Thoracic aorta (tissue), 2 donors: ENCODE measurements at regions not wholly inside any gene's neighbourhood (a gene's known extent, or its start where the extent isn't known, plus 50 kb on each side); places are given as distances from the start of the nearest gene placed in this dataset.

Experiments used
- ATAC-seq: fragments of 150-250 bp; one replicate; pipeline ENCODE4 v1.8.0; 2017; ENCODE audit warnings: low read depth; ENCODE audit not compliant: insufficient number of reproducible peaks, low FRiP score
- DNase-seq: peaks from one replicate; pipeline ENCODE4 v3.0.0-alpha.2; 2020; ENCODE audit warnings: low spot score
- H3K27ac ChIP-seq, 2 donors: fragments of 200-600 bp; sonication (generic); 1 replicate in 1 of 2; 2 replicates in 1 of 2; pipeline ENCODE4 v1.5.1; 2016; ENCODE audit warnings: mild to moderate bottlenecking in 2 of 2, moderate library complexity in 2 of 2
- H3K27me3 ChIP-seq: fragments of 200-600 bp; sonication (generic); replicated peaks from 2 replicates; pipeline ENCODE4 v1.6.0; 2016; ENCODE audit warnings: mild to moderate bottlenecking; ENCODE audit not compliant: insufficient read depth
- H3K36me3 ChIP-seq: fragments of 200-600 bp; sonication (generic); one replicate; pipeline ENCODE4 v1.5.1; 2016
- H3K4me1 ChIP-seq, 2 donors: fragments of 200-600 bp; sonication (generic); 1 replicate in 1 of 2; 2 replicates in 1 of 2; pipeline versions ENCODE4 v1.5.1 to v1.6.0; 2016; ENCODE audit warnings: low read depth in 2 of 2, mild to moderate bottlenecking in 1 of 2; ENCODE audit not compliant: control insufficient read depth in 1 of 2
- H3K4me3 ChIP-seq: fragments of 200-600 bp; sonication (generic); 2 replicates; pipeline ENCODE4 v1.5.1; 2016; ENCODE audit warnings: mild to moderate bottlenecking
- H3K9me3 ChIP-seq: fragments of 200-600 bp; sonication (generic); 2 replicates; pipeline ENCODE4 v1.5.1; 2016
- TF ChIP-seq, protein P1 (sequence below): fragments of 200-600 bp; sonication (generic); IDR thresholded peaks from one replicate; pipeline ENCODE4 v1.5.1; 2019; ENCODE audit warnings: antibody characterized with exemption

- H3K4me3 ChIP-seq = no peak overlapping the region
- no peaks in the 10 kb centered on the region for H3K36me3 ChIP-seq
- H3K9me3 ChIP-seq = no peaks in the 10 kb centered on the region
- no peaks in the 10 kb centered on the region for H3K27me3 ChIP-seq
- H3K4me1 ChIP-seq = no peaks in the 10 kb centered on the region
- no peak for ATAC-seq
- no peak for DNase-seq
- H3K27ac ChIP-seq = no peak overlapping the region
- TF ChIP-seq, protein P1, sequence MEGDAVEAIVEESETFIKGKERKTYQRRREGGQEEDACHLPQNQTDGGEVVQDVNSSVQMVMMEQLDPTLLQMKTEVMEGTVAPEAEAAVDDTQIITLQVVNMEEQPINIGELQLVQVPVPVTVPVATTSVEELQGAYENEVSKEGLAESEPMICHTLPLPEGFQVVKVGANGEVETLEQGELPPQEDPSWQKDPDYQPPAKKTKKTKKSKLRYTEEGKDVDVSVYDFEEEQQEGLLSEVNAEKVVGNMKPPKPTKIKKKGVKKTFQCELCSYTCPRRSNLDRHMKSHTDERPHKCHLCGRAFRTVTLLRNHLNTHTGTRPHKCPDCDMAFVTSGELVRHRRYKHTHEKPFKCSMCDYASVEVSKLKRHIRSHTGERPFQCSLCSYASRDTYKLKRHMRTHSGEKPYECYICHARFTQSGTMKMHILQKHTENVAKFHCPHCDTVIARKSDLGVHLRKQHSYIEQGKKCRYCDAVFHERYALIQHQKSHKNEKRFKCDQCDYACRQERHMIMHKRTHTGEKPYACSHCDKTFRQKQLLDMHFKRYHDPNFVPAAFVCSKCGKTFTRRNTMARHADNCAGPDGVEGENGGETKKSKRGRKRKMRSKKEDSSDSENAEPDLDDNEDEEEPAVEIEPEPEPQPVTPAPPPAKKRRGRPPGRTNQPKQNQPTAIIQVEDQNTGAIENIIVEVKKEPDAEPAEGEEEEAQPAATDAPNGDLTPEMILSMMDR = no peak
Observed at GRCh38 chr17:14760719-14761411, 460.0 kb downstream of the HS3ST3B1 start.

GRCh38 chr17:14760212-14760611 is 459.3 kb downstream of the HS3ST3B1 start:
- no peak overlapping the region for H3K4me3 ChIP-seq
- TF ChIP-seq, protein P1 = no peak
- H3K27ac ChIP-seq = no peak overlapping the region
- DNase-seq (no peak), ATAC-seq (no peak)
- H3K4me1 ChIP-seq = no peaks in the 10 kb centered on the region
- no peaks in the 10 kb centered on the region for H3K36me3 ChIP-seq
- H3K27me3 ChIP-seq = no peaks in the 10 kb centered on the region
- H3K9me3 ChIP-seq = no peaks in the 10 kb centered on the region

DNA sequence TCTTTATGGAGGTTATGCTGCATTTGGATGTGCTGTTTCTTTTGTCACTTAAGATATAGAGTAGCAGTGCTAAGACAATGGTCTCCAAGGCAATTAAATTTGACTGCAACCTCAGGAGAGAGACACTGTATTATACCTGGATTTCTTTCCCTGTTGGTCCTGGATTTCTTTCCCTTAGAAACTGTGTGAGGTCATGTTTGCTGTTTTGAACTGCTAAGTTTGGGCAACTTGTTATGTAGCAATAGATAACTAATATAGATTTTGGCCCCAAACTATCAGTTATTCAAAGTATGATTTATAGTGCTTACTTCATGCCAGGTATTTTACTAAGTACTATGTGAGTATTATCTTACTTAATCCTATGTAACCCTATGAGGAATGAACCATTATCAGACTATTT is 458.4 kb downstream of the HS3ST3B1 start:
- Histone ChIP-seq H3K4me1 (no peaks in the 10 kb centered on the region), H3K4me3 (no peak overlapping the region), H3K27ac (no peak overlapping the region), H3K9me3 (no peaks in the 10 kb centered on the region), H3K36me3 (no peaks in the 10 kb centered on the region), H3K27me3 (no peaks in the 10 kb centered on the region)
- ATAC-seq (no peak), DNase-seq (no peak)
- TF ChIP-seq, protein P1 = no peak

GRCh38 chr17:14756479-14756878 is 455.6 kb downstream of the HS3ST3B1 start:
- ATAC-seq (no peak), DNase-seq (no peak)
- Histone ChIP-seq H3K4me3 (no peak overlapping the region), H3K36me3 (no peaks in the 10 kb centered on the region), H3K27me3 (no peaks in the 10 kb centered on the region), H3K27ac (no peak overlapping the region), H3K4me1 (no peaks in the 10 kb centered on the region), H3K9me3 (no peaks in the 10 kb centered on the region)
- TF ChIP-seq, protein P1 = no peak

- Histone ChIP-seq H3K27ac (no peak overlapping the region), H3K4me3 (no peak overlapping the region), H3K36me3 (no peaks in the 10 kb centered on the region), H3K27me3 (no peaks in the 10 kb centered on the region), H3K4me1 (no peaks in the 10 kb centered on the region), H3K9me3 (no peaks in the 10 kb centered on the region)
- DNase-seq = no peak
- TF ChIP-seq, protein P1 = no peak
- no peak for ATAC-seq
Observed at GRCh38 chr17:14755002-14755401, 454.1 kb downstream of the HS3ST3B1 start.
